ENCODE measurements at regions not wholly inside any gene's neighbourhood (a gene's known extent, or its start where the extent isn't known, plus 50 kb on each side); places are given as distances from the start of the nearest gene placed in this dataset.

DNA sequence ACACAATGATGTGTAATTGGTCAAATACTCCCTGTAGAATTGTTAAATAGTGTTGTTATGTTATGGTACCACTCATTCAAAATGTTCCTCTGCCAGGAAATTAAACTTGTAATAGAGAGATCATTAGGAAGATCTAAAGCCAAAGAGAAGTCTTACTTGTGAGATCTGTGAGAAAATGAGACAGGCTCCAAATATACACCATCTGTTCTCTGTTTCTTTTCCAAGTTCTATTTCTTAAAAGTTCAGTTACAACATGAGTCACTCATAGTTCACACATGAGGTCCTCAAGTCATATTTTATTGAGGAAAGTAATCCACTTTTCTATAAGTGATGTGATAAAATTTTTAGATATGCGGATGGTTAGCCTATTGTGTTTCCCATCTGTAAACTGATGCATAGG is 1038.1 kb upstream of the PRR20A start:
- TF ChIP-seq, protein P1, sequence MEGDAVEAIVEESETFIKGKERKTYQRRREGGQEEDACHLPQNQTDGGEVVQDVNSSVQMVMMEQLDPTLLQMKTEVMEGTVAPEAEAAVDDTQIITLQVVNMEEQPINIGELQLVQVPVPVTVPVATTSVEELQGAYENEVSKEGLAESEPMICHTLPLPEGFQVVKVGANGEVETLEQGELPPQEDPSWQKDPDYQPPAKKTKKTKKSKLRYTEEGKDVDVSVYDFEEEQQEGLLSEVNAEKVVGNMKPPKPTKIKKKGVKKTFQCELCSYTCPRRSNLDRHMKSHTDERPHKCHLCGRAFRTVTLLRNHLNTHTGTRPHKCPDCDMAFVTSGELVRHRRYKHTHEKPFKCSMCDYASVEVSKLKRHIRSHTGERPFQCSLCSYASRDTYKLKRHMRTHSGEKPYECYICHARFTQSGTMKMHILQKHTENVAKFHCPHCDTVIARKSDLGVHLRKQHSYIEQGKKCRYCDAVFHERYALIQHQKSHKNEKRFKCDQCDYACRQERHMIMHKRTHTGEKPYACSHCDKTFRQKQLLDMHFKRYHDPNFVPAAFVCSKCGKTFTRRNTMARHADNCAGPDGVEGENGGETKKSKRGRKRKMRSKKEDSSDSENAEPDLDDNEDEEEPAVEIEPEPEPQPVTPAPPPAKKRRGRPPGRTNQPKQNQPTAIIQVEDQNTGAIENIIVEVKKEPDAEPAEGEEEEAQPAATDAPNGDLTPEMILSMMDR (IDR thresholded peaks at IDR 0.05; ENCODE audit: poor library complexity, severe bottlenecking) = no peak
- no peak for TF ChIP-seq EP300 (conservative IDR thresholded peaks at IDR 0.05; ENCODE audit: poor library complexity, severe bottlenecking)
- TF ChIP-seq, protein P2, sequence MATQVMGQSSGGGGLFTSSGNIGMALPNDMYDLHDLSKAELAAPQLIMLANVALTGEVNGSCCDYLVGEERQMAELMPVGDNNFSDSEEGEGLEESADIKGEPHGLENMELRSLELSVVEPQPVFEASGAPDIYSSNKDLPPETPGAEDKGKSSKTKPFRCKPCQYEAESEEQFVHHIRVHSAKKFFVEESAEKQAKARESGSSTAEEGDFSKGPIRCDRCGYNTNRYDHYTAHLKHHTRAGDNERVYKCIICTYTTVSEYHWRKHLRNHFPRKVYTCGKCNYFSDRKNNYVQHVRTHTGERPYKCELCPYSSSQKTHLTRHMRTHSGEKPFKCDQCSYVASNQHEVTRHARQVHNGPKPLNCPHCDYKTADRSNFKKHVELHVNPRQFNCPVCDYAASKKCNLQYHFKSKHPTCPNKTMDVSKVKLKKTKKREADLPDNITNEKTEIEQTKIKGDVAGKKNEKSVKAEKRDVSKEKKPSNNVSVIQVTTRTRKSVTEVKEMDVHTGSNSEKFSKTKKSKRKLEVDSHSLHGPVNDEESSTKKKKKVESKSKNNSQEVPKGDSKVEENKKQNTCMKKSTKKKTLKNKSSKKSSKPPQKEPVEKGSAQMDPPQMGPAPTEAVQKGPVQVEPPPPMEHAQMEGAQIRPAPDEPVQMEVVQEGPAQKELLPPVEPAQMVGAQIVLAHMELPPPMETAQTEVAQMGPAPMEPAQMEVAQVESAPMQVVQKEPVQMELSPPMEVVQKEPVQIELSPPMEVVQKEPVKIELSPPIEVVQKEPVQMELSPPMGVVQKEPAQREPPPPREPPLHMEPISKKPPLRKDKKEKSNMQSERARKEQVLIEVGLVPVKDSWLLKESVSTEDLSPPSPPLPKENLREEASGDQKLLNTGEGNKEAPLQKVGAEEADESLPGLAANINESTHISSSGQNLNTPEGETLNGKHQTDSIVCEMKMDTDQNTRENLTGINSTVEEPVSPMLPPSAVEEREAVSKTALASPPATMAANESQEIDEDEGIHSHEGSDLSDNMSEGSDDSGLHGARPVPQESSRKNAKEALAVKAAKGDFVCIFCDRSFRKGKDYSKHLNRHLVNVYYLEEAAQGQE (IDR thresholded peaks at IDR 0.05; ENCODE audit: borderline replicate concordance) = no peak
- no peak for TF ChIP-seq SMC3 (conservative IDR thresholded peaks at IDR 0.05; ENCODE audit: poor library complexity)
- TF ChIP-seq TAF1 (IDR thresholded peaks at IDR 0.05; ENCODE audit: low read depth) = no peak
- TF ChIP-seq POLR2AphosphoS5 (IDR thresholded peaks at IDR 0.05) = no peak
- TF ChIP-seq EZH2 (IDR thresholded peaks at IDR 0.05; ENCODE audit: borderline replicate concordance, insufficient read depth, low read length, poor library complexity, severe bottlenecking) = no peak
- TF ChIP-seq MXI1 (conservative IDR thresholded peaks at IDR 0.05; ENCODE audit: poor library complexity, severe bottlenecking) = no peak
- no peak for TF ChIP-seq RAD21 (conservative IDR thresholded peaks at IDR 0.05)
